ENCODE measurements at regions not wholly inside any gene's neighbourhood (a gene's known extent, or its start where the extent isn't known, plus 50 kb on each side); places are given as distances from the start of the nearest gene placed in this dataset.

GRCh38 chr9:7937761-7938491 is 138.3 kb upstream of the DMAC1 start (continued):
- no peak for TF ChIP-seq CBX5 (IDR thresholded peaks at IDR 0.05; ENCODE audit: low read depth, low read length)
- TF ChIP-seq FOSL1 (IDR thresholded peaks at IDR 0.05; ENCODE audit: insufficient read depth, low read depth, low read length), result no peak
- no peak for TF ChIP-seq JUN (IDR thresholded peaks at IDR 0.05; ENCODE audit: low read depth, low read length)
- TF ChIP-seq TEAD4 (IDR thresholded peaks at IDR 0.05; ENCODE audit: low read depth, low read length), result no peak
- TF ChIP-seq SUZ12 (IDR thresholded peaks at IDR 0.05; ENCODE audit: low read length), result no peak
